SKM-1 (cell line): ENCODE measurements at regions not wholly inside any gene's neighbourhood (a gene's known extent, or its start where the extent isn't known, plus 50 kb on each side); places are given as distances from the start of the nearest gene placed in this dataset.
A peak's percentile ranks its signal among the peaks of the same experiment; 100 is the strongest.
"Not testable (repeated sequence)": the region's sequence is repeated elsewhere in the genome, so short reads cannot be mapped to it uniquely, and the experiment has no call there.

ENCODE experiments used
- DNase-seq: peaks from one replicate; lab custom pipeline; 2025; ENCODE audit not compliant: unreplicated experiment; lab: John Stamatoyannopoulos, UW

GRCh38 chr5:159805021-159805420, 111.3 kb upstream of the ADRA1B start:
- peak; percentile 92 for DNase-seq

DNA sequence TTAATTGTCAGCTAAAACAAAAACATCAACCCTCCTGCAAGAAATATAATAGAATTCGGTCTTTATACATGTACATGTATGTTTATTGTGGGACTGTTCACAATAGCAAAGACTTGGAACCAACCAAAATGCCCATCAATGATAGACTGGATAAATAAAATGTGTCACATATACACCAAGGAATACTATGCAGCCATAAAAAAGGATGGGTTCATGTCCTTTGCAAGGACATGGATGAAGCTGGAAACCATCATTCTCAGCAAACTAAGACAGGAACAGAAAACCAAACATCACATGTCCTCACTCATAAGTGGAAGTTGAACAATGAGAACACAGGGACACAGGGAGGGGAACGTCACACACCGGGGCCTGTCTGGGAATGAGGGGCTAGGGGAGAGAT, 109.1 kb upstream of the ADRA1B start:
- DNase-seq, result not testable (repeated sequence)

DNA sequence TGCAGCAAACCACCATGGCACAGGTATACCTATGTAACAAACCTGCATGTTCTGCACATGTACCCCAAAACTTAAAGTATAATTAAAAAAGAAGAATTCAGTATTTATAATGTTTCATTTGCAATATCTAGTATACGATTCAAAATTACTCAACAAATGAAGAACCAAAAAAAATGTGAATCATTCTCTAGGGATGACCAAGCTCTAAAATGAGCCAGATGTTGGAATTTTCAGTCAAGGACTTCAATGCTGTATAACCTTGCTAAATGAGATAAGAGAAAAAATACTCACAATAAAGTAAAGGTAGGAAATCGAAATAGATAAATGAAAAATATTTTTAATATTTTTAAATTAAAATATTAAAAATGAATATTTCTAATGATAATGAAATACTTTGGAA, 108.7 kb upstream of the ADRA1B start:
- no peak for DNase-seq

GRCh38 chr5:159811712-159812111, 104.6 kb upstream of the ADRA1B start:
- DNase-seq, result no peak

DNA sequence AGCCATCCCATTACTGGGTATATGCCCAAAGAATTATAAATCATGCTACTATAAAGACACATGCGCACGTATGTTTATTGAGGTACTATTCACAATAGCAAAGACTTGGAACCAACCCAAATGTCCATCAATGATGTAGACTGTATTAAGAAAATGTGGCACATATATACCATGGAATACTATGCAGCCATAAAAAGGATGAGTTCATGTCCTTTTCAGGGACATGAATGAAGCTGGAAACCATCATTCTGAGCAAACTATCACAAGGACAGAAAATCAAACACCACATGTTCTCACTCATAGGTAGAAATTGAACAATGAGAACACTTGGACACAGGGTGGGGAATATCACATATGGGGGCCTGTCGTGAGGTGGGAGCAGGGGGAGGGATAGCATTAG, 103.5 kb upstream of the ADRA1B start:
- not testable (repeated sequence) for DNase-seq

- no peak for DNase-seq
Measured at GRCh38 chr5:159814222-159814621, 102.1 kb upstream of the ADRA1B start.

DNA sequence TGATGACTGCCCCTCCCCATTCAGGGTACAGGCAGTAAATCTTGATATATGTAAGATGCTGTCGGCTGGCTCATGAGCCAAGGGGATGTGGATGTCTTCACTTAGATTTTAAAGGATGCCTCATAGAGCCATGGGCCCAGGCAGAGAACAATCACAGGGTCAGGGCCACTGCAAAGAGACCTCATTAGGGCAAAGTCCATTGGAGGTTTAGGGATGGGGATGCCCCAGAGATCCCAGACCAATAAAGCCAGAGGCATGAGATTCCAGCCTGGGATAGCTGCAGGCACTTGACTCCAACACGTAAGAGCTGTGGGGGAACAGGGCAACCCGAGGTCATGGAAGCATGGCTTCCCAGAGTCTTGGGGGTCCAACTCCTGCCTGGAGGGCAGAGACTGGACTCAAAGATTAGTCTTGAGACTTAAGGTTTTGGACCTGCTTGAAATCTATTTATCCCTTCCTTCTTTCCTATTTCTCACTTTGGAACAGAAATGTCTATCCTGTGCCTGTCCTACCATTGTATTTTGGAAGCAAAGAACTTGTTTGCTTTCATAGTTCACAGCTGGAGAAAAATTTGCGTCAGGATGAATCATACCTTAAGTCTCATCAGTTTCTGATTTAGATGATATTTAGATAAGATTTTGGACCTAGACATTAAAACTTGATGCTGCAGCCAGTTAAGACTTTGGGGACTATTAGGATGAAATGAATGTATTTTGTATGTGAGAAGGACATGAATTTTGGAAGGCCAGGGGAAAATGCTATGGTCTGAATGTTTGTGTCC, 101.3 kb upstream of the ADRA1B start:
- DNase-seq, result no peak

DNA sequence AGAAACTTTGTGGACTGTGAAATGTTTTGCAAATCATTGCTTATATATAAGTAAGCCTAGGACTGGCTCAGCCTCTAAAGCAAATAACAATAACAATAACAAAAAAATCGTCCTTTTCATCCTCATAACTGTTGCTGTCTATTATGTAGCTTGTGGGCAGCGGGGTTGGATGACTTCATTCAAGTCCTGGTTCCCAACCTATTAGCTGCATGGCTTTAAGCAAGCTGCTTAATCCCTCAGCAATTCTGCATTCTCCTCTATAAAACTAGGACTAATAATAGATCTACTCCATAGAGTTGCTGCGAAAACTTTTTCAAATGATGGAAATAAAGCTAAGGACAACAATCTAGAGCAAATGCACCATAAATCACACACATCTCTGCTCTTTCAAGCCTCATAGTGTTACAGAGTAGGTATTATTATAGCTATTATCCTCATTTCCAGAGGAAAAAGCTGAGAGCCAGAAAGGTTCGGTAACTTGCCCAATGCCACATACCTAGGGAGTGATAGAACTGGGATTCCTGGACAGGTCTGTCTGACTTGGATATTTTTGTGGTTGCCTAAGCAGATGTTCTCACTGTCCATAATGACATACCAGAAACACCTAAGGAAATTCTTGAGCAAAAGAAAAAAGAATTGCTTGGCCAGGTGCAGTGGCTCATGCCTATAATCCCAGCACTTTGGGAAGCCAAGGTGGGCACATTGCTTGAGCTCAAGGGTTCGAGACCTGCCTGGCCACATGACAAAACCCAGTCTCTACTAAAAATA, 98.8 kb upstream of the ADRA1B start:
- no peak for DNase-seq

DNA sequence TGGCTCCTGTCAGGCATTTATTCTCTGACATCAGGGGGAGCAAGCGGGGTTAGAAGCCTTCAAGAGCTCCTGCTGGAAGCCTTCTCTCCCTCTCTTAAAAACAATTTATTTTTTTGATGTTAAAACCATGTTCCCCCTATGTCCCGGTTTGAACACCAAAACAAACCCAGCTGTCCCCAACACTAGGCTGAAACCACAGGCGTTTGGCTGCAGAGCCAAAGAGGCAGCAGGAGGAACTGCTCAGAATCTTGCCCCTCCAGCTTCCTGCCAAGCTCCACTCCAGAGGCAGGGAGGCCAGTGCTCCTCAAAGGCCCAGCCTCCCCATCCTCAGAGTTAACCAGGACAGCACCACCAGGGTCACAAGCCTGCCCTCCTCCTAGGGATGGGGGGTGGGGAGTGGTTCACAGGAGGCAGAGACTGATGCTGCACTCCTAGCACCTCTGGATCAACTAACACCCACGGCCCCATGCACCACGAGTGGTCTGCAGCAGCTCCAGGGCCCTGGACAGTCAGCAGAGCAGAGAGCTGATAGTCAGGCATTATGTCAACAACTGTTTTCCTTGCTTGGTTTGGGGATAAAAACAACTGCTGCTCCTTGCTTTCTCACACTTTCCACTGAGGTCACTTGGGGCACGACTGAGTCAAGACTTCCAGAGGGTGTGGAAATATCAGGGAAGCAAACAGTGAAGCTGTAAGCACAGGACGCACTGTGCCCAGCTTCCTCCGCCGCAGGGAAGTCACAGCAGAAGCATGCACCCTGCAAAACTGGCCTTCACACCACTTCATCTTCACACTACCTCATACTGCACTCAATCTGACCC, 96.5 kb upstream of the ADRA1B start:
- DNase-seq, result no peak

DNA sequence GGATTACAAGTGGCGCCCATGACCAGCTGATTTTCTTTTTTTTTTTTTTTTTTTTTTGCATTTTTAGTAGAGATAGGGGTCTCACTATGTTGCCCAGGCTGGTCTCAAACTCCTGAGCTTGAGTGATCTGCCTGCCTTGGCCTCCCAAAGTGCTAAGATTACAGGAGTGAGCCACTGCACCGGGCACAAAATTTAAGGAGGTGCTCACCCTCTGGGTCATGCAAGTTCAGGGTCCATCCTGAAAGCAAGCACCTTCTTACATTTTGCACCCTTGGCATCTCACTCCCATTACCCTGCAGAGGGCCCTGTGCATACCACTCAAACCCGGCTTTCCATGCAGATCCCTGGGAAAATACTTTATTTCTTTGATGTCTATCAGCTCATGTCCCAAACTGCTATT, 95.6 kb upstream of the ADRA1B start:
- DNase-seq, result no peak

- DNase-seq, result no peak
Measured at GRCh38 chr5:159821461-159821940, 94.8 kb upstream of the ADRA1B start.

DNA sequence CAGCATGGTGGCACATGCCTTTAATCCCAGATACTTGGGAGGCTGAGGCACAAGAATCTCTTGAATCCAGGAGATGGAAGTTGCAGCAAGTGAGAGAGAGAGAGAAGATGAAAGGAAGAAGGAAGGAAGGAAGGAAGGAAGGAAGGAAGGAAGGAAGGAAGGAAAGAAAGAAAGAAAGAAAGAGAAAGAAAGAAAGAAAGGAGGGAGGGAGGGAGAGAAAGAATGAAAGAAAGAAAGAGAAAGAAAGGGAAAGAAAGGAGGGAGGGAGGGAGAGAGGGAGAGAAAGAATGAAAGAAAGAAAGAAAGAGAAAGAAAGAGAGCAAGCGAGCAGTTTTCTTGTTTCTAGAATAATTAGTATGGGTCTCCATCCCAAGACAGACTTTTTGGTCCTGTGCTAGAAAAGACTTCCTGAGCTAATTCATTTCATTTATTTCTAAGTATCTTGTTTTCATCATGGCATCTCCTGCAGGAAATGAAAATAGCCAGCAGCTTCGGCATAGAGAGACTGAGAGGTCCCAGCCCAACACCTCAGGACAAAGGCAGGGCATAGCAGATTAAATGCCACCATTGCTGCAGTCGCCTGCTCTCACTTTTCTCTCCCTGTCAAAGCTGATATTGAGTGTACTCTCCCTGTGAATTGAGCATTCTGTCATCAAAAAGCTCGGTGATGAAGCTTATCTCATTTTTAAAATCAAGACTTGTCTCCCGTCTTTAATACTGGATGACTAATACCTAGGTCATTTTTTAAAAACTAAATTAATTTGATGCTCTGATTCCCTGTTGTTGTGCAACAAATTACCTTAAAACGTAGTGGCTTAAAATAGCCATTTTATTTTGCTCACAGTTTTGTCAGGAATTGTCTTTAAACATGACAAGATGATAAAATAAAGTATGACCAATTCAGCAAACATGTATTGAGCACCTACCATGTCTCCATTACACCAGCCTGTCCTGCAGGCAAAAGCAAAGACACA, 91.8 kb upstream of the ADRA1B start:
- no peak for DNase-seq

- no peak for DNase-seq
Measured at GRCh38 chr5:159825551-159826051, 90.7 kb upstream of the ADRA1B start.

- no peak for DNase-seq
Measured at GRCh38 chr5:159826351-159827214, 89.7 kb upstream of the ADRA1B start.

DNA sequence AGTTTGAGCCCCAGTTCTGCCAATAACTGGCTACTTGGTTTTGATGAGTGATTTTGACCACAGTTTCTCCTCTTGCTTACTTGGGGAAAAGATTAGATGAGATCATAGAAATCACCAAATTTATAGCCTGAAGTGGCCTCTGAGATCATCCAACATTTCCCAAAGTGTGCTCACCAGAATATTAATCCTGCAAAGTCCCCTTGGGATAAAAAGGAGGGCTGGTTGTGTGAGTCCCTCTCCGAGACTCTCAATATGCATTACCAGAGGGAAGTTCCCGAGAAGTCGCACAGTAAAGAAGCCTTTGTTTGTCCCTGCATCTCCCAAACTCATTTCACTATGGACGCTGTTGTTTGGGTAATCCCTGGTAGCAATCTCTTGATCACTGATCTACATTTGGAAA, 88.4 kb upstream of the ADRA1B start:
- no peak for DNase-seq

DNA sequence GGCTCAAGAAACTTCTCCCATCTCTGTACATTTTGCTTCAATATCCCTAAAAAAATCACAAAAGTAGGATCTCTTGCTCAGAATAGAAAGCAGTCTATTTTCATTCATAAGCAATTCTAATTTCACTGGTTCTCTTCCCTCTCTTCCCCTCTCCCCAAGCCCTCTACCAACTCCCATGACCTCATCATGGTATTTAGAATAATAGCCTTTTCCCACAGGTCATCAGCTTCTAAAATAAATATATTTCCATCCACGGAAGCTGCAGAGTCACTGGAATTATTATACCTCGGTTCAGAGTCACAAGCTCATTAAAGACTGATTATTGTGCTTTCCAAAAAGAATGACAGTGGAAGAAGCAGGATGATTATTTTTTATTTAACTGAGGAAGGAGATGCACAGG, 84.2 kb upstream of the ADRA1B start:
- no peak for DNase-seq

GRCh38 chr5:159833088-159833487, 83.2 kb upstream of the ADRA1B start:
- DNase-seq, result no peak

DNA sequence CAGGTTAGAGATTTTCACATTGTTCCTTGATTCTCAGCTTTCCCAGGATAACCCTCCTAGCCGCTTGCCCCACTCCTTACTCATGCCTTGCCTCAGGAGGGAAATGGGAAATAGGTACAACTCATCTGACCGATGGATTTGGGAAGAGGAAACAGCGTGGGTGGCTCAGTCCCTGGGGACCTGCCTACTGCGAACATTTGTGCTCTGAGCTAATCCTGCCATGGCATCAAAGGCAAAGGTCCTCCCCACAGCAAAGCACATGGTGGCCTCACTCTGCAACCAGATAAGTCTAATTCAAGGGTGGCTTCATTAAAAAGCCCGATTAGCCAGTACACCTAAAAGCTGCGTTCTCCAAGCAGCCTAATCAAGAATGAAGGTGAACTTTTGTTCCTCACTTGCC, 82.4 kb upstream of the ADRA1B start:
- DNase-seq, result no peak

- DNase-seq, result no peak
Measured at GRCh38 chr5:159835548-159835947, 80.7 kb upstream of the ADRA1B start.
